Endodermal cell (in vitro differentiated cells): ENCODE measurements at regions not wholly inside any gene's neighbourhood (a gene's known extent, or its start where the extent isn't known, plus 50 kb on each side); places are given as distances from the start of the nearest gene placed in this dataset.

ENCODE experiments used
- DNase-seq: peaks from one replicate; pipeline ENCODE4 v3.0.0-alpha.2; 2017
- H3K27ac ChIP-seq: 2 replicates; pipeline ENCODE4 v1.5.1; 2013; ENCODE audit warnings: mild to moderate bottlenecking, low read depth, low read length, moderate library complexity
- H3K27me3 ChIP-seq: 2 replicates; pipeline ENCODE4 v1.6.1; 2013; ENCODE audit warnings: mild to moderate bottlenecking, low read length, moderate library complexity; ENCODE audit not compliant: insufficient read depth, control insufficient read depth, poor library complexity, severe bottlenecking
- H3K36me3 ChIP-seq: 2 replicates; pipeline ENCODE4 v1.7.0; 2013; ENCODE audit warnings: mild to moderate bottlenecking, low read length, moderate library complexity; ENCODE audit not compliant: control insufficient read depth, insufficient read depth
- H3K4me1 ChIP-seq: one replicate; pipeline ENCODE4 v1.7.0; 2013; ENCODE audit warnings: low read length; ENCODE audit not compliant: control insufficient read depth, insufficient read depth
- H3K4me3 ChIP-seq: 2 replicates; pipeline ENCODE4 v1.5.1; 2013; ENCODE audit warnings: mild to moderate bottlenecking, low read length, moderate library complexity
- H3K9ac ChIP-seq: 2 replicates; pipeline ENCODE4 v1.6.1; 2013; ENCODE audit warnings: mild to moderate bottlenecking, low read length, moderate library complexity; ENCODE audit not compliant: poor library complexity, severe bottlenecking; ENCODE audit errors: extremely low read depth
- H3K9me3 ChIP-seq: 2 replicates; pipeline ENCODE4 v1.6.1; 2013; ENCODE audit warnings: mild to moderate bottlenecking, low read length, moderate library complexity; ENCODE audit not compliant: control insufficient read depth
- H3K27ac Mint-ChIP-seq: 2 replicates; pipeline ENCODE4 v1.8.0; 2020; ENCODE audit warnings: mixed read lengths
- H3K27me3 Mint-ChIP-seq: 2 replicates; pipeline ENCODE4 v1.8.0; 2021; ENCODE audit warnings: mild to moderate bottlenecking, mixed read lengths; ENCODE audit not compliant: insufficient read depth
- H3K36me3 Mint-ChIP-seq: 2 replicates; pipeline ENCODE4 v1.8.0; 2020; ENCODE audit warnings: low read depth, mixed read lengths
- H3K4me1 Mint-ChIP-seq: 2 replicates; pipeline ENCODE4 v1.8.0; 2020; ENCODE audit warnings: mixed read lengths
- H3K4me3 Mint-ChIP-seq: 2 replicates; pipeline ENCODE4 v1.8.0; 2020; ENCODE audit warnings: mild to moderate bottlenecking, moderate library complexity, mixed read lengths
- H3K9me3 Mint-ChIP-seq: 2 replicates; pipeline ENCODE4 v1.8.0; 2020; ENCODE audit warnings: mild to moderate bottlenecking, mixed read lengths
- WGBS, 2 experiments: methylation state at CpG; one replicate each; pipeline versions ENCODE4 v1.1.5 to v1.1.7; 2013; ENCODE audit warnings: missing lambda C conversion rate in 2 of 2, mixed read lengths in 1 of 2; ENCODE audit not compliant: insufficient coverage in 1 of 2, insufficient read length in 1 of 2; 5-methylcytosine and 5-hydroxymethylcytosine counted together
- TF ChIP-seq, protein P1 (sequence below): fragments of 200-600 bp; sonication (generic); conservative IDR thresholded peaks from 2 replicates; pipeline ENCODE4 v1.5.0; 2021; ENCODE audit warnings: antibody characterized with exemption, mild to moderate bottlenecking

GRCh38 chr18:69216321-69216720, 184.4 kb upstream of the DOK6 start:
- WGBS, 2 experiments = 84 to 100% methylated on average over 3 to 6 of the region's 6 CpGs
- Histone ChIP-seq H3K27ac (no peak overlapping the region), H3K9me3 (no peaks in the 10 kb centered on the region), H3K36me3 (no peaks in the 10 kb centered on the region), H3K4me3 (no peak overlapping the region), H3K9ac (no peak overlapping the region), H3K27me3 (no peaks in the 10 kb centered on the region), H3K4me1 (no peaks in the 10 kb centered on the region)
- Mint-ChIP-seq H3K9me3 (no peaks in the 10 kb centered on the region), H3K27me3 (no peaks in the 10 kb centered on the region), H3K27ac (no peak overlapping the region), H3K36me3 (no peaks in the 10 kb centered on the region), H3K4me1 (no peaks in the 10 kb centered on the region), H3K4me3 (no peak overlapping the region)
- DNase-seq = no peak
- TF ChIP-seq, protein P1, sequence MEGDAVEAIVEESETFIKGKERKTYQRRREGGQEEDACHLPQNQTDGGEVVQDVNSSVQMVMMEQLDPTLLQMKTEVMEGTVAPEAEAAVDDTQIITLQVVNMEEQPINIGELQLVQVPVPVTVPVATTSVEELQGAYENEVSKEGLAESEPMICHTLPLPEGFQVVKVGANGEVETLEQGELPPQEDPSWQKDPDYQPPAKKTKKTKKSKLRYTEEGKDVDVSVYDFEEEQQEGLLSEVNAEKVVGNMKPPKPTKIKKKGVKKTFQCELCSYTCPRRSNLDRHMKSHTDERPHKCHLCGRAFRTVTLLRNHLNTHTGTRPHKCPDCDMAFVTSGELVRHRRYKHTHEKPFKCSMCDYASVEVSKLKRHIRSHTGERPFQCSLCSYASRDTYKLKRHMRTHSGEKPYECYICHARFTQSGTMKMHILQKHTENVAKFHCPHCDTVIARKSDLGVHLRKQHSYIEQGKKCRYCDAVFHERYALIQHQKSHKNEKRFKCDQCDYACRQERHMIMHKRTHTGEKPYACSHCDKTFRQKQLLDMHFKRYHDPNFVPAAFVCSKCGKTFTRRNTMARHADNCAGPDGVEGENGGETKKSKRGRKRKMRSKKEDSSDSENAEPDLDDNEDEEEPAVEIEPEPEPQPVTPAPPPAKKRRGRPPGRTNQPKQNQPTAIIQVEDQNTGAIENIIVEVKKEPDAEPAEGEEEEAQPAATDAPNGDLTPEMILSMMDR = no peak

DNA sequence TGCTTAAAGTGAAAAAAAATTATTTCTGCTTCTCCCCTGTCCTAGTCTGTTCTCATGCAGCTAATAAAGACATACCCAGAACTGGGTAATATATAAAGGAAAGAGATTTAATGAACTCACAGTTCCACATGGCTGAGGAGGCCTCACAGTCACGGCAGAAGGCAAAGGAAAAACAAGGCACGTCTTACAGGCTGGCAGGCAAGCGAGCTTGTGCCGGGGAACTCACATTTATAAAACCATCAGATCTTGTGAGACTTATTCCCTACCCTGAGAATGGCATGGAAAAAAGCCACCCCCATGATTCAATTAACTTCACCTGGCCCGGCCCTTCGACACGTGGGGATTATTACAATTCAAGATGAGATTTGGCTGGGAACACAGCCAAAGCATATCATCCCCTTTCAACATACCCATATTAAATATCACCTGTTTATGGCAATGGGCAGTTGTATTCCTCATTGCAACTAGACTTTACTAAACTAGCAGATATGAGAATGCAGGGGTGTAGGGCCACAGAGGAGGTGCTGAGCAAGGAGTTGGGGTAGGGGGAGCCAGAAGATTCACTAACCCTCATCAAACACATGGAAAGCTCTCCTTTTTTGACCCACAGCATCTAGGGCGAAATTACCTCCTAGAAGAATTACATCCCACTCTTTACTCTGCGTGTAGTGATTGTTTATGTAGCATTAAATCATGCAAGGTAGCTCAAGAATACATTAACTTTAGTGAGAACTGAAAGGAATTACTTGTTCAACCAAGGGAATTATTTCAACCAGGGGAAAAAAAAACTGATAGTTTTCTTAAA, 183.3 kb upstream of the DOK6 start:
- no peaks in the 10 kb centered on the region for H3K36me3 ChIP-seq
- no peak overlapping the region for H3K9ac ChIP-seq
- Mint-ChIP-seq H3K27me3 (no peaks in the 10 kb centered on the region), H3K9me3 (no peaks in the 10 kb centered on the region), H3K4me3 (no peak overlapping the region), H3K27ac (no peak overlapping the region), H3K4me1 (no peaks in the 10 kb centered on the region), H3K36me3 (no peaks in the 10 kb centered on the region)
- no peak overlapping the region for H3K27ac ChIP-seq
- no peak for DNase-seq
- WGBS, 2 experiments = 82 to 94% methylated on average over 6 to 9 of the region's 9 CpGs
- H3K27me3 ChIP-seq = no peaks in the 10 kb centered on the region
- TF ChIP-seq, protein P1 = no peak
- no peak overlapping the region for H3K4me3 ChIP-seq
- no peaks in the 10 kb centered on the region for H3K4me1 ChIP-seq
- no peaks in the 10 kb centered on the region for H3K9me3 ChIP-seq

DNA sequence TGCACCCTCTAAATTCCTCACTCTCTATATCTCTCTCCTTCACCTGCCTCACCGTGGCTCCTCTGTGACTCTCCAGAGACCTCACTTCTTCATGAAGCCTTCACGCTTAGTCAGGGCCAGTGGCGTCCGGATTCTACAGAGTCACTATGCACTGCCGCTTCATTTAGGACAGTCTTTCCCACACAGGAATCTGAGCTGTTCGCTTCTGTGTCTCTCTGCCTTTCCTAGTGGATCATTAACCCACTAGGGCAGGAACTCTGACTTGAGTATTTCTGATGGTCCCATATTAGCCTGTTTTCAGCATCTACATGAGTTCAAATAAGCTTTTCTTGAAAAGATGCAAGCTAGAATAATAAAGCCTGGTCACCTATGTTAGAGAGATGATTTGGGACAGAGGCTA, 180.2 kb upstream of the DOK6 start:
- DNase-seq = no peak
- Mint-ChIP-seq H3K27ac (no peak overlapping the region), H3K9me3 (no peaks in the 10 kb centered on the region), H3K36me3 (no peaks in the 10 kb centered on the region), H3K4me3 (no peak overlapping the region), H3K27me3 (no peaks in the 10 kb centered on the region), H3K4me1 (no peaks in the 10 kb centered on the region)
- Histone ChIP-seq H3K36me3 (no peaks in the 10 kb centered on the region), H3K9ac (no peak overlapping the region), H3K4me1 (no peaks in the 10 kb centered on the region), H3K4me3 (no peak overlapping the region), H3K27ac (no peak overlapping the region), H3K9me3 (no peaks in the 10 kb centered on the region), H3K27me3 (no peaks in the 10 kb centered on the region)
- WGBS, 2 experiments = 95 to 96% methylated on average over 6 of the region's 6 CpGs
- TF ChIP-seq, protein P1 = no peak
